MM.1S (cell line): ENCODE measurements at regions not wholly inside any gene's neighbourhood (a gene's known extent, or its start where the extent isn't known, plus 50 kb on each side); places are given as distances from the start of the nearest gene placed in this dataset.
"Not testable (repeated sequence)": the region's sequence is repeated elsewhere in the genome, so short reads cannot be mapped to it uniquely, and the experiment has no call there.

Experiments used
- DNase-seq: peaks from one replicate; pipeline ENCODE4 v3.0.0-alpha.2; 2015
- H2AFZ ChIP-seq: fragments of 300-600 bp; sonication (generic); 2 replicates; pipeline ENCODE4 v1.6.0; 2016; ENCODE audit warnings: antibody characterized with exemption, low read length
- H3F3A ChIP-seq: fragments of 300-600 bp; sonication (generic); 2 replicates; pipeline ENCODE4 v1.6.1; 2016; ENCODE audit warnings: mild to moderate bottlenecking, antibody characterized with exemption, low read length, moderate library complexity, mixed read lengths; ENCODE audit not compliant: insufficient read depth
- H3K27ac ChIP-seq: fragments of 300-600 bp; sonication (generic); 2 replicates; pipeline ENCODE4 v1.5.1; 2016; ENCODE audit warnings: mild to moderate bottlenecking, low read length
- H3K27me3 ChIP-seq: fragments of 300-600 bp; sonication (generic); replicated peaks from 2 replicates; pipeline ENCODE4 v1.6.0; 2016; ENCODE audit warnings: low read length; ENCODE audit not compliant: insufficient read depth
- H3K36me3 ChIP-seq: fragments of 300-600 bp; sonication (generic); replicated peaks from 2 replicates; pipeline ENCODE4 v1.6.1; 2016; ENCODE audit warnings: mild to moderate bottlenecking, low read length, mixed read lengths; ENCODE audit not compliant: insufficient read depth
- H3K4me1 ChIP-seq: fragments of 300-600 bp; sonication (generic); 2 replicates; pipeline ENCODE4 v1.6.1; 2016; ENCODE audit warnings: low read length, mixed read lengths
- H3K4me2 ChIP-seq: fragments of 300-600 bp; sonication (generic); 2 replicates; pipeline ENCODE4 v1.6.0; 2016; ENCODE audit warnings: low read depth, low read length
- H3K4me3 ChIP-seq: fragments of 300-600 bp; sonication (generic); 2 replicates; pipeline ENCODE4 v1.5.1; 2016; ENCODE audit warnings: low read length, mixed read lengths
- H3K79me2 ChIP-seq: fragments of 300-600 bp; sonication (generic); 2 replicates; pipeline ENCODE4 v1.6.1; 2016; ENCODE audit warnings: mixed run types, low read length, mixed read lengths
- H3K9ac ChIP-seq: fragments of 300-600 bp; sonication (generic); 2 replicates; pipeline ENCODE4 v1.6.1; 2016; ENCODE audit warnings: low read length, mixed read lengths
- H3K9me2 ChIP-seq: fragments of 300-600 bp; sonication (generic); replicated peaks from 2 replicates; pipeline ENCODE4 v1.6.1; 2016; ENCODE audit warnings: mild to moderate bottlenecking, low read length, mixed read lengths; ENCODE audit not compliant: insufficient read depth
- H3K9me3 ChIP-seq: fragments of 300-600 bp; sonication (generic); replicated peaks from 2 replicates; pipeline ENCODE4 v1.6.1; 2016; ENCODE audit warnings: mild to moderate bottlenecking, low read length, mixed read lengths; ENCODE audit not compliant: insufficient read depth
- H4K20me1 ChIP-seq: fragments of 300-600 bp; sonication (generic); 2 replicates; pipeline ENCODE4 v1.6.1; 2016; ENCODE audit warnings: mild to moderate bottlenecking, low read length, moderate library complexity, mixed read lengths; ENCODE audit not compliant: insufficient read depth
- EZH2 ChIP-seq: fragments of 300-600 bp; sonication (generic); optimal IDR thresholded peaks from 2 replicates; pipeline ENCODE3; 2017; ENCODE audit warnings: low read depth, mild to moderate bottlenecking, antibody characterized with exemption, low read length, mixed read lengths
- EZH2phosphoT487 ChIP-seq: fragments of 300-600 bp; sonication (generic); IDR thresholded peaks from 2 replicates; pipeline ENCODE4 v1.6.1; 2018; ENCODE audit warnings: antibody characterized with exemption, low read length
- TF ChIP-seq, protein P1 (sequence below): fragments of 300-600 bp; sonication (generic); IDR thresholded peaks from 2 replicates; pipeline ENCODE4 v1.5.1; 2016; ENCODE audit warnings: antibody characterized with exemption, low read length, mixed read lengths

DNA sequence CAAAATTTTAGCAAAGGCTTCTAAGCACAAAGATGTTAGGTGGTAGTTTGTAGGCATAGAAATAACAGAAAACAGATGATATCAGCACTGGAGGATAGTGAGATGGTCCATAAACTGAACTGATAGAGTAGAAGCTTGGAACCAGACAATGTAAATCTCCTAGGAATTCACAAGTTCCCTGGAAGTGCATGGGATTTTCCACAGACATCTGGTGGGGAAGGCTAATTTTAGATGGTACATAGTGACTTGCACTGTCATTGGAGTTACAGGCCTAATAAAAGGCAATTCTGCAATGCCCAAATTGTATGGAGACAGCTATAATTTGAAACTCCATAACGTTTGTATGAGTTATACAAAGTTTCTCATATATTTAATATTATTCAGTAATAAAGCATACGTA lies 653.0 kb upstream of the MEF2C start:
- no peaks in the 10 kb centered on the region for H3K4me1 ChIP-seq
- no peak overlapping the region for H3K4me2 ChIP-seq
- no peak overlapping the region for H3K4me3 ChIP-seq
- H3K9me2 ChIP-seq = no peaks in the 10 kb centered on the region
- no peaks in the 10 kb centered on the region for H3K79me2 ChIP-seq
- H3K9me3 ChIP-seq = no peaks in the 10 kb centered on the region
- no peak for DNase-seq
- H3F3A ChIP-seq = no peaks in the 10 kb centered on the region
- H3K27me3 ChIP-seq = no peaks in the 10 kb centered on the region
- no peak overlapping the region for H3K27ac ChIP-seq
- no peak overlapping the region for H3K9ac ChIP-seq
- H2AFZ ChIP-seq = no peak overlapping the region
- no peaks in the 10 kb centered on the region for H3K36me3 ChIP-seq
- no peaks in the 10 kb centered on the region for H4K20me1 ChIP-seq
- TF ChIP-seq, protein P1, sequence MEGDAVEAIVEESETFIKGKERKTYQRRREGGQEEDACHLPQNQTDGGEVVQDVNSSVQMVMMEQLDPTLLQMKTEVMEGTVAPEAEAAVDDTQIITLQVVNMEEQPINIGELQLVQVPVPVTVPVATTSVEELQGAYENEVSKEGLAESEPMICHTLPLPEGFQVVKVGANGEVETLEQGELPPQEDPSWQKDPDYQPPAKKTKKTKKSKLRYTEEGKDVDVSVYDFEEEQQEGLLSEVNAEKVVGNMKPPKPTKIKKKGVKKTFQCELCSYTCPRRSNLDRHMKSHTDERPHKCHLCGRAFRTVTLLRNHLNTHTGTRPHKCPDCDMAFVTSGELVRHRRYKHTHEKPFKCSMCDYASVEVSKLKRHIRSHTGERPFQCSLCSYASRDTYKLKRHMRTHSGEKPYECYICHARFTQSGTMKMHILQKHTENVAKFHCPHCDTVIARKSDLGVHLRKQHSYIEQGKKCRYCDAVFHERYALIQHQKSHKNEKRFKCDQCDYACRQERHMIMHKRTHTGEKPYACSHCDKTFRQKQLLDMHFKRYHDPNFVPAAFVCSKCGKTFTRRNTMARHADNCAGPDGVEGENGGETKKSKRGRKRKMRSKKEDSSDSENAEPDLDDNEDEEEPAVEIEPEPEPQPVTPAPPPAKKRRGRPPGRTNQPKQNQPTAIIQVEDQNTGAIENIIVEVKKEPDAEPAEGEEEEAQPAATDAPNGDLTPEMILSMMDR = no peak
- TF ChIP-seq EZH2phosphoT487 (no peak), EZH2 (no peak)

DNA sequence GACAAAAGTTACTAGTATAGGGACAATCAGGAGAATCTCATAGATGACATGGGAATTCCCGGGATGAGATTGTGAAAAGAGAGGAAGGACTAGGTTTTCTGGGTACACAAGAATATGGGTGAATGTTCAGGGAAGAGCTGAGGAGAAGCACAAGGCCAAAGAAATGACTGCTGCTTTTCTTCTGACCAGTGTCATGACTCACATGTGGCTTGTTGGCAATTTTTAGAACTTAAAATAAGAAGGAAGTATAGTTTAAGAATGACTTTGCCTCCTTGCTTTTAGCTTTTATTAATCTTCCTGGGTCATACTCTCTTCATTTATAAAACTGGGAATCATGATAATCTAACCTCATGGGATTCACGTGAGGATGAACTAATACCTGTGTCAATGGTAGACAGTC lies 652.4 kb upstream of the MEF2C start:
- H2AFZ ChIP-seq = no peak overlapping the region

DNA sequence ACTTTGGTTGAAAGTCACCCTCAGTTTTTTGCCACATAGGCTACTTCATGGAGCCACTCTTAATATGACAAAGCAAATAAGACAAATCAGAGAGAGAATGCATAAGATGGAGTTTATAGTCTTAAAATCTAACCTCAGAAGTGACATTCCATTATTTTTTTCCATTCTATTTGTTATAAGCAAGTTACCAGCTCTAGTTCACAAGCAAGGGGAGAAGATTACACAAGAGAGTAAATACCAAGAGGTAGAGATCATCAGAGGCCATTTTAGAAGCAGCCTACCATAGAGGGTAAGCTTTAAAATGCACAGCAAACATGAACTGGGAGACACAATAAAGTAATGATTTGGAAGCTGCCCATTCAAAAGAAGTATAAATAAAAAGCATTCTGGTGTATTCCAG lies 651.3 kb upstream of the MEF2C start:
- Histone ChIP-seq H3K4me3 (no peak overlapping the region), H3K4me2 (no peak overlapping the region), H3F3A (no peaks in the 10 kb centered on the region), H3K9ac (no peak overlapping the region), H3K9me2 (no peaks in the 10 kb centered on the region), H3K9me3 (no peaks in the 10 kb centered on the region), H3K79me2 (no peaks in the 10 kb centered on the region), H3K36me3 (no peaks in the 10 kb centered on the region), H2AFZ (no peak overlapping the region), H3K4me1 (0 out of 2 replicates have a peak, but pooled peaks cover under 1% of the 10 kb centered on the region), H4K20me1 (no peaks in the 10 kb centered on the region), H3K27me3 (no peaks in the 10 kb centered on the region), H3K27ac (no peak overlapping the region)
- DNase-seq = no peak
- TF ChIP-seq EZH2phosphoT487 = no peak
- TF ChIP-seq, protein P1 = no peak
- no peak for TF ChIP-seq EZH2

More for the DNA sequence above, 652.4 kb upstream of the MEF2C start:
- Histone ChIP-seq H3K9me2 (no peaks in the 10 kb centered on the region), H4K20me1 (no peaks in the 10 kb centered on the region), H3K27ac (no peak overlapping the region), H3K79me2 (no peaks in the 10 kb centered on the region), H3K4me2 (no peak overlapping the region), H3K4me3 (no peak overlapping the region), H3K36me3 (no peaks in the 10 kb centered on the region), H3K27me3 (no peaks in the 10 kb centered on the region), H3K9ac (no peak overlapping the region), H3F3A (no peaks in the 10 kb centered on the region), H3K9me3 (no peaks in the 10 kb centered on the region), H3K4me1 (no peaks in the 10 kb centered on the region)
- TF ChIP-seq EZH2 = no peak
- no peak for DNase-seq

DNA sequence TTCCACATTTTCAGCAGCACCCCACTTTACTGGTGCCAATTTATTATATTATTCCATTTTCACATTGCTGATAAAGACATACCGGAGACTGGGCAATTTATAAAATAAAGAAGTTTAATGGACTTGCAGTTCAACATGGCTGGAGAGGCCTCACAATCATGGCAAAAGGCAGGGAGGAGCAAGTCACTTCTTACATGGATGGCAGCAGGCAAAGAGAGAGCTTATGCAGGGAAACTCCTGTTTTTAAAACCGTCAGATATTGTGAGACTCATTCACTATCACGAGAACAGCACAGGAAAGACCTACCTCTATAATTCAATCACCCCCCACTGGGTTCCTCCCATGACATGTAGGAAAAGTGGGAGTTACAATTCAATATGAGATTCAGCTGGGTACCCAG lies 641.8 kb upstream of the MEF2C start:
- TF ChIP-seq, protein P1 = no peak
- TF ChIP-seq EZH2 (no peak), EZH2phosphoT487 (no peak)
- H3K27ac ChIP-seq = no peak overlapping the region
- H3K9ac ChIP-seq = no peak overlapping the region
- H3K4me2 ChIP-seq = no peak overlapping the region
- H3K9me3 ChIP-seq = no peaks in the 10 kb centered on the region
- H3K36me3 ChIP-seq = no peaks in the 10 kb centered on the region
- no peaks in the 10 kb centered on the region for H3K9me2 ChIP-seq
- H2AFZ ChIP-seq = no peak overlapping the region
- H3K4me1 ChIP-seq = 0 out of 2 replicates have a peak, but pooled peaks cover 3% of the 10 kb centered on the region
- no peaks in the 10 kb centered on the region for H4K20me1 ChIP-seq
- H3F3A ChIP-seq = no peaks in the 10 kb centered on the region
- no peaks in the 10 kb centered on the region for H3K27me3 ChIP-seq
- H3K79me2 ChIP-seq = no peaks in the 10 kb centered on the region
- H3K4me3 ChIP-seq = no peak overlapping the region
- no peak for DNase-seq

DNA sequence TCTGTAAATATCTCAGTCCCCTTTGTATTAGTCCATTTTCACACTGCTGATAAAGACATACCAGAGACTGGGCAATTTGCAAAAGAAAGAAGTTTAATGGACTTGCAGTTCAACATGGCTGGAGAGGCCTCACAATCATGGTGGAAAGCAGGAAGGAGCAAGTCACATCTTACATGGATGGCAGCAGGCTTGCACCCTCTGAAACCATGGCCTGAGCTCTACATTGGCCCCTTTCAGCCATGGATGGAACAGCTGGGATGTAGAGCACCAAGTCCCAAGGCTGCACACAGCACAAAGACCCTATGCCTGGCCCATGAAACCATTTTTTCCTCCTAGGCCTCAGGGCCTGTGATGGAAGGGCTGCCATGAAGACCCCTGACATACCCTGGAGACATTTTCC lies 640.9 kb upstream of the MEF2C start:
- DNase-seq, H3K4me3 ChIP-seq, H3K27me3 ChIP-seq, H2AFZ ChIP-seq, H3K27ac ChIP-seq, H3K4me1 ChIP-seq, H3K9ac ChIP-seq, H3K9me2 ChIP-seq, H3K9me3 ChIP-seq, H3F3A ChIP-seq, H3K79me2 ChIP-seq, H3K4me2 ChIP-seq, H3K36me3 ChIP-seq, H4K20me1 ChIP-seq: not testable (repeated sequence)
